A673 (cell line): ENCODE measurements at regions not wholly inside any gene's neighbourhood (a gene's known extent, or its start where the extent isn't known, plus 50 kb on each side); places are given as distances from the start of the nearest gene placed in this dataset.

Experiments
- BruUV-seq: library from RNA; stranded (reverse); fragments of 400-500 nt; replicated peaks from 2 replicates; lab custom pipeline; 2021; lab: Mats Ljungman, UMichigan
- CTCF ChIA-PET: fragments of 300-600 bp; sonication (Branson Sonifier 250); formaldehyde crosslinking; loops from one replicate; lab custom pipeline; 2022; ENCODE audit warnings: antibody characterized with exemption; lab: Charles Lee
- POLR2A ChIA-PET: fragments of 300-600 bp; sonication (Branson Sonifier 250); formaldehyde crosslinking; loops from one replicate; lab custom pipeline; 2022; ENCODE audit warnings: antibody characterized with exemption; ENCODE audit not compliant: low non-redundant PET; lab: Charles Lee
- DNase-seq: peaks from one replicate; pipeline ENCODE4 v3.0.0-alpha.2; 2015; ENCODE audit warnings: low spot score
- H3K27ac ChIP-seq: fragments of 200-600 bp; sonication (generic); 2 replicates; pipeline ENCODE4 v1.5.1; 2016; ENCODE audit warnings: mixed run types, low read depth, mild to moderate bottlenecking, mixed read lengths, antibody characterized with exemption, low read length; ENCODE audit not compliant: poor library complexity, severe bottlenecking
- H3K27me3 ChIP-seq: fragments of 200-600 bp; sonication (generic); replicated peaks from 2 replicates; pipeline ENCODE4 v1.6.1; 2017; ENCODE audit warnings: mixed run types, low read depth, mild to moderate bottlenecking, mixed read lengths, antibody characterized with exemption, low read length; ENCODE audit not compliant: insufficient read depth, poor library complexity
- H3K36me3 ChIP-seq: fragments of 200-600 bp; sonication (generic); 2 replicates; pipeline ENCODE4 v1.6.1; 2016; ENCODE audit warnings: mixed run types, mild to moderate bottlenecking, mixed read lengths, antibody characterized with exemption, low read length; ENCODE audit not compliant: insufficient read depth, poor library complexity, severe bottlenecking
- H3K4me1 ChIP-seq: fragments of 200-600 bp; sonication (generic); 2 replicates; pipeline ENCODE4 v1.6.1; 2017; ENCODE audit warnings: mixed run types, mild to moderate bottlenecking, mixed read lengths, antibody characterized with exemption, low read length; ENCODE audit not compliant: insufficient read depth, poor library complexity, severe bottlenecking
- H3K4me3 ChIP-seq: fragments of 200-600 bp; sonication (generic); 2 replicates; pipeline ENCODE4 v1.5.1; 2016; ENCODE audit warnings: low read depth, mixed run types, mild to moderate bottlenecking, mixed read lengths, low read length; ENCODE audit not compliant: poor library complexity, severe bottlenecking
- H3K9me3 ChIP-seq: fragments of 200-600 bp; sonication (generic); 2 replicates; pipeline ENCODE4 v1.6.1; 2016; ENCODE audit warnings: mixed run types, low read depth, mild to moderate bottlenecking, mixed read lengths, antibody characterized with exemption, low read length; ENCODE audit not compliant: poor library complexity, severe bottlenecking
- EZH2 ChIP-seq: fragments of 200-600 bp; sonication (generic); IDR thresholded peaks from 2 replicates; pipeline ENCODE4 v1.6.1; 2017; ENCODE audit warnings: borderline replicate concordance, low read depth, mild to moderate bottlenecking, mixed read lengths, antibody characterized with exemption, low read length; ENCODE audit not compliant: poor library complexity, severe bottlenecking
- intact Hi-C: fragments of 100-400 bp; cut with micrococcal nuclease; formaldehyde crosslinking; loops from one replicate; pipeline ENCODE4 v1.10.0; 2022; ENCODE audit not compliant: unreplicated experiment
- TF ChIP-seq, protein P1 (sequence below): fragments of 300-800, 200-600 bp; sonication (generic); conservative IDR thresholded peaks from 2 replicates; pipeline ENCODE4 v1.5.1; 2017; ENCODE audit warnings: low read depth, mild to moderate bottlenecking, antibody characterized with exemption, low read length, moderate library complexity, mixed read lengths

DNA sequence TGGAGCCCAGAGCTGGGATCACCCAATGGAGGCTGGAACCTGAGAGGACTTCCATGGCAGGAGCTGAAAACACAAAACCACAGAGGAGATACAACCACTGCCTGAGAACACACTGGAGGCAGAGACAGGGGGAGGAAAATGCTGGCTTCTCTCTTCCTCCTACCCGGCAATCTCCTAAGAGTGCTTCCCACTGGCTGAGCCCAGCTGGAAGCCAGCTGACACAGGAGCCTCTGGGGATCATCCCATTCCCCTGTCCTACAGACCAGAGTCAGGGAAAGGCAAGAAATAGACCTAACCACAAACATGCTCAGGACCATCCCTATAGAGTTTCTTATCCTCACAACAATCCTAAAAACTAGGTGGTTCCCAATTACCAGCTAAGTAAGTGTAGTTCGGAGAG lies 112.4 kb upstream of the CDH5 start:
- H3K9me3 ChIP-seq = no peaks in the 10 kb centered on the region
- no TSS peak for BruUV-seq
- ChIA-PET CTCF (no interaction called here), POLR2A (interaction anchor here (0.7 kb wide), 1 partner anchor 42 kb away, joined by 3 read pairs; no protein-coding TSS in a partner anchor)
- no peaks in the 10 kb centered on the region for H3K27me3 ChIP-seq
- intact Hi-C loops = no loop called here
- no peaks in the 10 kb centered on the region for H3K36me3 ChIP-seq
- no peak overlapping the region for H3K4me3 ChIP-seq
- H3K27ac ChIP-seq = no peak overlapping the region
- TF ChIP-seq, protein P1, sequence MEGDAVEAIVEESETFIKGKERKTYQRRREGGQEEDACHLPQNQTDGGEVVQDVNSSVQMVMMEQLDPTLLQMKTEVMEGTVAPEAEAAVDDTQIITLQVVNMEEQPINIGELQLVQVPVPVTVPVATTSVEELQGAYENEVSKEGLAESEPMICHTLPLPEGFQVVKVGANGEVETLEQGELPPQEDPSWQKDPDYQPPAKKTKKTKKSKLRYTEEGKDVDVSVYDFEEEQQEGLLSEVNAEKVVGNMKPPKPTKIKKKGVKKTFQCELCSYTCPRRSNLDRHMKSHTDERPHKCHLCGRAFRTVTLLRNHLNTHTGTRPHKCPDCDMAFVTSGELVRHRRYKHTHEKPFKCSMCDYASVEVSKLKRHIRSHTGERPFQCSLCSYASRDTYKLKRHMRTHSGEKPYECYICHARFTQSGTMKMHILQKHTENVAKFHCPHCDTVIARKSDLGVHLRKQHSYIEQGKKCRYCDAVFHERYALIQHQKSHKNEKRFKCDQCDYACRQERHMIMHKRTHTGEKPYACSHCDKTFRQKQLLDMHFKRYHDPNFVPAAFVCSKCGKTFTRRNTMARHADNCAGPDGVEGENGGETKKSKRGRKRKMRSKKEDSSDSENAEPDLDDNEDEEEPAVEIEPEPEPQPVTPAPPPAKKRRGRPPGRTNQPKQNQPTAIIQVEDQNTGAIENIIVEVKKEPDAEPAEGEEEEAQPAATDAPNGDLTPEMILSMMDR = no peak
- TF ChIP-seq EZH2 = no peak
- DNase-seq = no peak
- H3K4me1 ChIP-seq = no peaks in the 10 kb centered on the region

DNA sequence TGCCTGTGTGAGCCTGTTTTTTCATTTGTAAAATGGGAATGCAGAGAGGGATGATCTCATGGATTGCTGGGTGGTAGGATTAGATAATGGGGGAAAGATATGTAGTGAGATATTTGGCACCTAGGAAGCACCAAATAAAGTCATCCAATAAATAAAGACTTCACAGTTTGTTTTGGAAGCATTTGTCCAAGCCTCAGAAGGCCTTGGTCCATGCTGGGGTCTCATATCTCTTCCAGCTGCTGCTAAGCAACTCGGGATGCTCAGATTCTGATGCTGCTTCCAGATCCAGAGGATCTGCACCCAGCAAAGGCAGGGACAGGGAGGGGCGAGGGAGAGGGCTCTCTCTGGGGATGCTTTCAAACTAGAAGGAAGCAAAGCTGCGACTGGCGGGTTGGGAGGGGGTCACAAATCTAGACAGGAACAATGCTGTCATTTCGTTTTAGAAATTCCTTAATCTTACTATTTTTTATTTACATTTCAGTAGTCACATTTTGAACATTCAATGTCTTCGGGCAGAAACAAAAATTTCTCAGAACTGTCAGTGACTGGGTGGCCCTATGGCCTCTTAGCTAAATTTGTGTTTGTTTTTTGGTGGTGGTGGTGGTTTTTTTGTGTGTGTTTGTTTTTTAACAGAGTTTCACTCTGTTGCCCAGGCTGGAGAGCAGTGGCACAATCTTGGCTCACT lies 114.9 kb upstream of the CDH5 start:
- ChIA-PET POLR2A (interaction anchor here (0.6 kb wide), 1 partner anchor 11 kb away, joined by 3 read pairs; no protein-coding TSS in a partner anchor), CTCF (no interaction called here)
- no peak overlapping the region for H3K4me3 ChIP-seq
- intact Hi-C loops = no loop called here
- no peak overlapping the region for H3K27ac ChIP-seq
- TF ChIP-seq, protein P1 = no peak
- no peak for TF ChIP-seq EZH2
- H3K27me3 ChIP-seq = no peaks in the 10 kb centered on the region
- no peaks in the 10 kb centered on the region for H3K9me3 ChIP-seq
- DNase-seq = no peak
- H3K4me1 ChIP-seq = peaks cover 5% of the 10 kb centered on the region
- no peaks in the 10 kb centered on the region for H3K36me3 ChIP-seq
- BruUV-seq = no TSS peak

DNA sequence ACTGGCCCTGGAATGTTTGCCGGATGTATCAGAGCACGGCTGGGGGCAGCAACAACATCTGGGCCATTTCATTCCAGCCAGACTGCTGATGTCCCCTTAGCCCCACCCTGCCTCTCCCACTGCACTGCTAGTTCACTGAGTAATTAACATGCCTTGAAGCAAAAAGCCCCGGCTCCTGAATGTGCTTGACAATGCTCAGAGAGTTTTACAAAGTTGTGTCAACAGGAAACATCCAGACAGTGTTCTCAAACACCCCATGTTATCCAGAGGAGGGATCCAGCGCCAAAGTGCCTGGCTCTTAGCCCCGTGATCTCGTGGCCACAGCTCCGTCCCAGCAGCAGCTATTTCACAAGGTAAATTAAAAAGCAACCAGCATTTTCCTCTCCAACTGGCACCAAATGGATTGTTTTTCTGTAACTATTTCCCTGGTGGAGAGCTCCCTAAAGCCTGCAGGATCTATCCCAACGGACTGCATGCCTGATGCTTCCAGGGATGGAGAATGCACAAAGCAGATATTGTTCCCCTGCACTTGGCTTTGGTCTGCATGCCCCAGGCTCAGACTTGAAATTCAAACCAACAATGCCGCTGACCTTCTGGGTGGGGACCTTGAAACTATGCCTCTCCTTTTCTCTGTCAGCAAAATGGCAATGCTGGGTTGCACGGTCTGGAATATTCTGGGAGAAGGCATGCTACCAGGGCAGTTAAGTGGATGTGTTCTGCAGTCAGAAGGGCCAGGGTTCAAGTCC lies 115.6 kb upstream of the CDH5 start:
- ChIA-PET CTCF (no interaction called here), POLR2A (interaction anchor here (0.6 kb wide), 1 partner anchor 10 kb away, joined by 3 read pairs; no protein-coding TSS in a partner anchor)
- TF ChIP-seq EZH2 = no peak
- TF ChIP-seq, protein P1 = no peak
- peaks cover 10% of the 10 kb centered on the region for H3K4me1 ChIP-seq
- no peak overlapping the region for H3K27ac ChIP-seq
- intact Hi-C loops = no loop called here
- H3K27me3 ChIP-seq = no peaks in the 10 kb centered on the region
- no peaks in the 10 kb centered on the region for H3K9me3 ChIP-seq
- BruUV-seq = no TSS peak
- no peak for DNase-seq
- no peak overlapping the region for H3K4me3 ChIP-seq
- no peaks in the 10 kb centered on the region for H3K36me3 ChIP-seq
